ENCODE measurements at regions not wholly inside any gene's neighbourhood (a gene's known extent, or its start where the extent isn't known, plus 50 kb on each side); places are given as distances from the start of the nearest gene placed in this dataset.

- H3K4me1 Mint-ChIP-seq (ENCODE audit: insufficient read depth, unreplicated experiment) = no peaks in the 10 kb centered on the region
- H3K36me3 Mint-ChIP-seq (ENCODE audit: insufficient read depth, unreplicated experiment) = no peaks in the 10 kb centered on the region
- H3K27ac Mint-ChIP-seq (ENCODE audit: low read depth, unreplicated experiment) = no peak overlapping the region
- H3K4me3 Mint-ChIP-seq (ENCODE audit: unreplicated experiment) = peak overlapping the region; percentile 7
- peaks cover 14% of the 10 kb centered on the region for H3K27me3 Mint-ChIP-seq (ENCODE audit: insufficient read depth, unreplicated experiment)
- TF ChIP-seq CTCF (IDR thresholded peaks at IDR 0.05; ENCODE audit: unreplicated experiment) = peak; percentile 97
- intact Hi-C loops (cut with micrococcal nuclease) = loop anchor here (1.0 to 10.0 kb wide), 5 partner anchors 170 to 963 kb away; no protein-coding TSS in a partner anchor
- POLR2A ChIA-PET = interaction anchor here (0.6 to 1.0 kb wide), 6 partner anchors 601 to 979 kb away, joined by 3 to 5 read pairs (median 3); no protein-coding TSS in a partner anchor
- no TSS peak for BruUV-seq (replicated peaks)
- DNase-seq (ENCODE audit: unreplicated experiment) = peak; percentile 92
- CTCF ChIA-PET = interaction anchor here (0.5 to 3.5 kb wide), 45 partner anchors 12 to 1023 kb away, joined by 3 to 27 read pairs (median 4); no protein-coding TSS in a partner anchor
- no peaks in the 10 kb centered on the region for H3K9me3 Mint-ChIP-seq (ENCODE audit: unreplicated experiment)
Observed at GRCh38 chr11:15650105-15650938, 535.6 kb downstream of the INSC start.

GRCh38 chr11:15651033-15651432 is 536.3 kb downstream of the INSC start:
- no peak for DNase-seq (ENCODE audit: unreplicated experiment)
- Mint-ChIP-seq H3K36me3 (ENCODE audit: insufficient read depth, unreplicated experiment) (no peaks in the 10 kb centered on the region), H3K9me3 (ENCODE audit: unreplicated experiment) (no peaks in the 10 kb centered on the region), H3K27me3 (ENCODE audit: insufficient read depth, unreplicated experiment) (peaks cover 7% of the 10 kb centered on the region), H3K4me1 (ENCODE audit: insufficient read depth, unreplicated experiment) (peaks cover 6% of the 10 kb centered on the region), H3K4me3 (ENCODE audit: unreplicated experiment) (no peak overlapping the region), H3K27ac (ENCODE audit: low read depth, unreplicated experiment) (no peak overlapping the region)
- ChIA-PET CTCF (interaction anchor here (0.5 to 2.2 kb wide), 6 partner anchors 73 to 963 kb away, joined by 3 to 10 read pairs (median 4); no protein-coding TSS in a partner anchor), POLR2A (no interaction called here)
- no TSS peak for BruUV-seq (replicated peaks)
- no peak for TF ChIP-seq CTCF (IDR thresholded peaks at IDR 0.05; ENCODE audit: unreplicated experiment)
- intact Hi-C loops (cut with micrococcal nuclease) = loop anchor here (2.0 to 10.0 kb wide), 4 partner anchors 170 to 334 kb away; no protein-coding TSS in a partner anchor

- no peak for TF ChIP-seq CTCF (IDR thresholded peaks at IDR 0.05; ENCODE audit: unreplicated experiment)
- no TSS peak for BruUV-seq (replicated peaks)
- H3K4me1 Mint-ChIP-seq (ENCODE audit: insufficient read depth, unreplicated experiment) = peaks cover 8% of the 10 kb centered on the region
- H3K4me3 Mint-ChIP-seq (ENCODE audit: unreplicated experiment) = no peak overlapping the region
- no peaks in the 10 kb centered on the region for H3K9me3 Mint-ChIP-seq (ENCODE audit: unreplicated experiment)
- intact Hi-C loops (cut with micrococcal nuclease) = loop anchor here (2.0 to 10.0 kb wide), 4 partner anchors 169 to 333 kb away; no protein-coding TSS in a partner anchor
- H3K27me3 Mint-ChIP-seq (ENCODE audit: insufficient read depth, unreplicated experiment) = no peaks in the 10 kb centered on the region
- ChIA-PET POLR2A (no interaction called here), CTCF (interaction anchor here (0.6 to 2.2 kb wide), 4 partner anchors 74 to 962 kb away, joined by 3 to 10 read pairs (median 3); no protein-coding TSS in a partner anchor)
- DNase-seq (ENCODE audit: unreplicated experiment) = no peak
- H3K27ac Mint-ChIP-seq (ENCODE audit: low read depth, unreplicated experiment) = no peak overlapping the region
- H3K36me3 Mint-ChIP-seq (ENCODE audit: insufficient read depth, unreplicated experiment) = no peaks in the 10 kb centered on the region
Observed at GRCh38 chr11:15651816-15652215, 537.1 kb downstream of the INSC start.

- H3K27ac Mint-ChIP-seq (ENCODE audit: low read depth, unreplicated experiment) = no peak overlapping the region
- no peak for DNase-seq (ENCODE audit: unreplicated experiment)
- POLR2A ChIA-PET = interaction anchor here (0.6 kb wide), 1 partner anchor 41 kb away, joined by 3 read pairs; no protein-coding TSS in a partner anchor
- no peaks in the 10 kb centered on the region for H3K9me3 Mint-ChIP-seq (ENCODE audit: unreplicated experiment)
- no peaks in the 10 kb centered on the region for H3K36me3 Mint-ChIP-seq (ENCODE audit: insufficient read depth, unreplicated experiment)
- H3K4me3 Mint-ChIP-seq (ENCODE audit: unreplicated experiment) = no peak overlapping the region
- BruUV-seq (replicated peaks) = no TSS peak
- intact Hi-C loops (cut with micrococcal nuclease) = loop anchor here (5.0 to 10.0 kb wide), 3 partner anchors 199 to 332 kb away; no protein-coding TSS in a partner anchor
- peaks cover 8% of the 10 kb centered on the region for H3K4me1 Mint-ChIP-seq (ENCODE audit: insufficient read depth, unreplicated experiment)
- CTCF ChIA-PET = interaction anchor here (1.6 to 2.2 kb wide), 2 partner anchors 960 to 961 kb away, joined by 5 to 10 read pairs; no protein-coding TSS in a partner anchor
- H3K27me3 Mint-ChIP-seq (ENCODE audit: insufficient read depth, unreplicated experiment) = no peaks in the 10 kb centered on the region
- no peak for TF ChIP-seq CTCF (IDR thresholded peaks at IDR 0.05; ENCODE audit: unreplicated experiment)
Observed at GRCh38 chr11:15653191-15653710, 538.5 kb downstream of the INSC start.
